ENCODE measurements at regions not wholly inside any gene's neighbourhood (a gene's known extent, or its start where the extent isn't known, plus 50 kb on each side); places are given as distances from the start of the nearest gene placed in this dataset.

- TF ChIP-seq POLR2A (IDR thresholded peaks at IDR 0.05) (no peak), POLR2AphosphoS5 (IDR thresholded peaks at IDR 0.05) (no peak)
Observed at GRCh38 chr1:213772128-213773063, 215.4 kb upstream of the PROX1 start.
